Stromal cell of bone marrow (primary cell): ENCODE measurements at regions not wholly inside any gene's neighbourhood (a gene's known extent, or its start where the extent isn't known, plus 50 kb on each side); places are given as distances from the start of the nearest gene placed in this dataset.
"Not testable (repeated sequence)": the region's sequence is repeated elsewhere in the genome, so short reads cannot be mapped to it uniquely, and the experiment has no call there.

Experiments used
- DNase-seq: peaks from one replicate; pipeline ENCODE4 v3.0.0-alpha.2; 2012; ENCODE audit warnings: low read depth

GRCh38 chr3:152153115-152153514 lies 115.6 kb upstream of the MBNL1 start:
- not testable (repeated sequence) for DNase-seq

- no peak for DNase-seq
Observed at GRCh38 chr3:152155246-152156020, 113.3 kb upstream of the MBNL1 start.

DNA sequence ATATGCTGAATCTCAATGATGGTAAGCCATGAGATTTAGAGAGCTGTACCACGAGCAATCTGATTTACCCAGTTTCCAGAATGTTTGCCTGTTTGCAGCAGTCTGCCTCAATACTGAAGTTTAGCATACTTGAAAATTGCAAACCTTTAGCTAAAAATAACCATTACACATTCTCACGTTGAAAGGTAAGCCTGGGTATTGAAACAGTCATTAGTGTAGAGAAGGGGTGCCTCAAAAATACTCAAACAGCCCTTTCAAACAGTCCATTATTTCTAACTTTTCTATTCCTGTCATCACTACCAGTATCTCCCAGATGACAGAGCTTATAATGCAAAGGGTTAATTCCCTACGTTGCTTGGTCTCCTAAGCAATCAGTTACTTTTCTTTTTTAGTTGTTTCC lies 111.8 kb upstream of the MBNL1 start:
- no peak for DNase-seq

GRCh38 chr3:152157337-152157736 lies 111.4 kb upstream of the MBNL1 start:
- DNase-seq = no peak

- peak; percentile 84 for DNase-seq
Observed at GRCh38 chr3:152159328-152159727, 109.4 kb upstream of the MBNL1 start.

DNA sequence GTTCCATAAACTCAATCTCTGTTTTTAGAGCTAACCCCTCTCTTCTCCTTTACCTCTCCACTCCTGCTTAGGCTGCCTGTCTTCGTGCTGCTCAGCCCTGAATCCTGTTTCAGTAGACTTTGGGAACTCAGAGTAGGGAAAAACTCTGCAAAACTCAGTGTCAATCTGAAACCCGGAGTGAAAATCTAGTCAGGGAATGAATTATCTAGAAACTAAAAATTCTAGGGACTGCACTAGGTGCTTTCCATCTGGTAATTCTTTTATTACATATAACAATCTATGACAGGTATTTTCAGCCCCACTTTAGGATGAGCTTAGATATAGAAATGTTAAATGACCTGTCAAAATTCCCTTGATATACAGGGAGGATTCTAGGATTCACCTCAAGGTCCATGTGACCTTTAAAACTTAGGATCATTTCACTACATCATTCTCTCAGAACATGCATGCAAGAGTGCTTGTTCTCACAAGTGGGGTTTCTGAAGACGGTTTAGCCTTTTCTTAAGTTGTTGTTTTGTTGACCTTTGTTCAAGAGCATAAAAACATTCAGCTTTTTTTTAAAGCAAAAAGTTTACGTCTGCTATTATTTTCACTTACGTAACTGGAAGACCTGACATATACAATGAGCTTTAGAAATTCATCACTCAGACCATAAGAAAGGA lies 108.2 kb upstream of the MBNL1 start:
- no peak for DNase-seq

DNA sequence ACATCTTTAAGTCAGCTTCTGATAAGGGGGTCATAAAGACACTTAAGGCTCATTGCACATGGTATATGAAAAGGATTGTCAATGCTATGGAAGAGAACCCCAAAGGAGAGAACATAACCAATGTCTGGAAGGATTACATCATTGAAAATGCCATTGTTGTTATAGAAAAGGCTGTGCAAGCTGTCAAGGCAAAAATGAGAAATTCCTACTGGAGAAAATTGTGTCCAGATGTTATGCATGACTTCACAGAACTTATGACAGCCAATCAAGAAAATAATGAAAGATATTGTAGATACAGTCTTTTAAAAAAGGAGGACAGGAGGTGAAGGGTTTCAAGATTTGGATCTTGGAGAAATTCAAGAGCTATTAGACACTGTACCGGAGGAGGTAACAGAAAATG lies 96.3 kb upstream of the MBNL1 start:
- DNase-seq = no peak

- no peak for DNase-seq
Observed at GRCh38 chr3:152173627-152174026, 95.1 kb upstream of the MBNL1 start.

DNA sequence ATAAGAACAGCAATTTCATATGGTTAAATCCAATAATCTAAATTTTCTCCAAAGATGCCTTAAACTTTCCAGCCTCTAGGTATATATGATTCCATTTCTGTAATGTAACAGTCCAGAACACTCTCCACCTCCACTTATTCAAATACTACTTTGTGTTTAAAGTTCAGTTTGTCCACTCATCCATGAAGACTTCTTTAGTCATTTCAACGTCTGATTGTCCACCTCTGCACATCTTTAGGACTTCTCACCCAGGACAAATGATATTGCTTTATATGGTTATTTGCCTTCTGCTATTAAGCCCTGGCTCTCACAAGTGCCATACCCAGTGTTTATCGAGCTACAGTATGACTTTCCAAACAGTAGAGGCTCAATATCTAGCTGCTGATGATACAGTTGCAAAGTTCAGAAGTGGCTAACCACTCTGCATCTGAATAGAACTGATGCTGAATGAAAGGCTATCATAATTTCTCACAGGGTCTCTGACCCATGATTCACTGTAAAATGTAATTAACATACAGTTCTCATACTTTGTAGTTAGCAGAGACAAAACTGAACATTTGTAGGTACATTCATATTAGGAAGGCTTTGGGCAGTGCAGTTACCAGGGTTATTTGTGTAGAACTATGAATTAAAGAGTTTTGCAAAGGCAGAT lies 93.7 kb upstream of the MBNL1 start:
- DNase-seq = no peak

DNA sequence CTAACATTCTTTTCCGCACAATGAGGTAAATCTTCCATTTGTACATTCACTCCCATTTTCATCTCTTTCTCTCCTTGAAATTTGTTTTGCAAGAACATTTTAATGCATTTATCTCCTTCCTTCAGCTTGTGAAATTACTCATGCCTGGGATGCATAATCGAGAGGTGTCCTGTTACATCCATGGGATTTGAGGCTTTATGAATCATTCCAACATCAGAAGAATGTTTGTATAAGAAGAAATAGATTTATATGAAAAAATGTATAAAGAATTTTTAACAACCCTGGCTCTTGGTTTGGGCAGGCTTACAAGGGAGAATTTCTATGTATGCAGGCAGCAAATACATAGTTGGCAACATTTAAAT lies 93.2 kb upstream of the MBNL1 start:
- peak; percentile 89 for DNase-seq

GRCh38 chr3:152176241-152176640 lies 92.5 kb upstream of the MBNL1 start:
- DNase-seq = no peak

GRCh38 chr3:152176998-152177397 lies 91.7 kb upstream of the MBNL1 start:
- no peak for DNase-seq

DNA sequence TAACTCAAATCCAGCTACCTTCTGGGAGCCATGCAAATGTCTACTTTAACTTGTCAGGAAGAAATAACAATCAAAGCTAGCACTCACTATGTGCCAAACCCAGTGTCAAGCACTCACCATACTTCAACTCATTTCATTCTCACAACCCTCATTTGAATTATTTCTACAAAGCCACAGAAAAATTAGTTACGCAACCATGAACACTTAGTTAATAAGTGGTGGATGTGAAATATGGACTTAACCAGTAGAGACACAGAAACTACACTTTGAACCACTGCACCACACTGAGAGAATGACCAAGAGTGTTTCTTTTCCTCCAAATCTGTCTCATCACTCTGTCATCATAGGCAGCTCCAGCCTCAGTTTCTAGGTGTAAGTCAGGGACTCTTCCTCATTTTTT lies 91.0 kb upstream of the MBNL1 start:
- DNase-seq = no peak

- DNase-seq = no peak
Observed at GRCh38 chr3:152183473-152183872, 85.3 kb upstream of the MBNL1 start.

GRCh38 chr3:152184971-152185686 lies 83.6 kb upstream of the MBNL1 start:
- no peak for DNase-seq

DNA sequence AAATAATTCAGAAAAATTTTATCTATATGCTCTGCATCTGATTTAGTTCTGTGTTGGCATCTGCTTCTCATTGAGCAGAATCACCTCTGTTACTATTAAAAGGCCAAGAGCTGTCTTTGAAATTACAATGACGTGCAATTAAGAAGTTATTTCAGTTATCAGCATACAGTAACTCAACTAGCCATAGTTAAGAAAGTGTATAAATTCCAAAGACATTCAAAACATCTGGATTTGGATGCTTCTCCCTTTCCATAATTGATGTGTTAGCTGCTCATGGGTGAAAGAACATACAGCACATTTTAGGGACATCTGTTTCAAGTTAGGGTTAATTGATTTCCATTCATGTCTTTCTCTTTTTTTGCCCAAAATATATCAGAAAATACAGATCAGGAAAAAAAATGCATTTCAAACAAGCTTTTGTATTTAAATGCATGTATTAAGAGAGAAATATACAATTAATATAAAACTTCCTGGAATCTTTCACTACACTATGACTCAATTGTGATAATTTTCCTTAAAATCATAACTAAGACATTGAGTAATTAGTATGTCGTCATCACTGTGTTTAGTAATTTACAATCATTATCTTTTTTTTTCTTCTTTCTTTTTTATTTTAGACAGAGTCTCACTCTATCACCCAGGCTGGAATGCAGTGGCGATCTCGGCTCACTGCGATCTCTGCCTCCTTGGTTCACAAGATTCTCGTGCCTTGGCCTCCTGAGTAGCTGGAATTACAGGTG lies 82.7 kb upstream of the MBNL1 start:
- no peak for DNase-seq

- no peak for DNase-seq
Observed at GRCh38 chr3:152190636-152191183, 78.0 kb upstream of the MBNL1 start.

DNA sequence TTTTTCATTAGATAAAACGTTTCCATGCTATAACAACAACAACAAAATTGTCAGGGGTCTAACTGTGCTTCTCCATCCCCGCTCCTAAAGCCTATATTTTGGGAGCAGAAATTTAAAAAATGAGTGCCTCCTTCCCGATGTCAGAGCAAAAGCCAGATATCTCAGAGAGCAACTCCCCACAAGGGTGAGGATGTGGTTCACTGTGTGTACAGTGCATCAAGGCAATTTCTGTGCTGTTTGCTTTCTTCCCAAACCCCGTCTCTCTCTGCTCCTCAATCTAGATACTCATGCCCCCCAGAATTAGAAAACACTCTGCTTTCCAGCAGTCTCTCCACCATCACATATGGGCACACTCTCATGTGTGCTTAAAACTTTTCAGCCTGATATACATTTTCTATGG lies 76.7 kb upstream of the MBNL1 start:
- DNase-seq = no peak

GRCh38 chr3:152192936-152193672 lies 75.6 kb upstream of the MBNL1 start:
- DNase-seq = no peak

DNA sequence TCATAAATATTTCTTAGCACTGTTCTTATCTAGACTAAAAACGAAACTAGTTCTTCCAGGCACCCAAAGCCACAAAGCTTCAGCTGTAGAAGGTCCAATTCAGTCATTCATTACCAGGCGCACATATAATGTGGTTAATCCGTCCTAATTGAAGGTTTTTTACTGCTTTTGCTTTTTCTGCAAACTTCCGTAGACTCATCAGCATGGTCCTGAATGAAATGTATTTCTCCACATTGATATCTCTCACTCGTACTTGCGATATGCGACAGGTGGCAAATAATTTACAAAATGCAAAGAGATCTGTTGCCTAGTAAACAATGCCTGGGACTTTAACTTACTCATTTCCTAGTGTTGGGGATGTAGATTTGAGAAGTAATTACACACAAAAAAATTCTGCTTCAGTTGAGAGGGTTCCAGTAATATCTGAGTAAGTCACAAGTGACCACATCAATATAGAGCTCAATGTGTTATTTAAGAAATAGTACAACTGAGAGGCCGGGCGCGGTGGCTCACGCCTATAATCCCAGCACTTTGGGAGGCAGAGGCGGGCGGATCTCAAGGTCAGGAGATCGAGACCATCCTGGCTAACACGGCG lies 75.0 kb upstream of the MBNL1 start:
- no peak for DNase-seq

- no peak for DNase-seq
Observed at GRCh38 chr3:152195206-152195605, 73.5 kb upstream of the MBNL1 start.
